IPS-15b (cell line): ENCODE measurements at regions not wholly inside any gene's neighbourhood (a gene's known extent, or its start where the extent isn't known, plus 50 kb on each side); places are given as distances from the start of the nearest gene placed in this dataset.

Experiments used
- H3K27me3 ChIP-seq: one replicate; pipeline ENCODE4 v1.6.1; 2013; ENCODE audit warnings: low read length; ENCODE audit not compliant: control insufficient read depth, insufficient read depth
- H3K36me3 ChIP-seq: one replicate; pipeline ENCODE4 v1.6.1; 2013; ENCODE audit warnings: low read length; ENCODE audit not compliant: control insufficient read depth, insufficient read depth
- H3K4me1 ChIP-seq: one replicate; pipeline ENCODE4 v1.6.1; 2013; ENCODE audit warnings: mild to moderate bottlenecking, low read length; ENCODE audit not compliant: control insufficient read depth, insufficient read depth
- H3K4me3 ChIP-seq: one replicate; pipeline ENCODE4 v1.5.1; 2013; ENCODE audit warnings: low read depth, low read length
- H3K9ac ChIP-seq: one replicate; pipeline ENCODE4 v1.6.1; 2013; ENCODE audit warnings: low read depth, mild to moderate bottlenecking, low read length
- H3K9me3 ChIP-seq: one replicate; pipeline ENCODE4 v1.6.1; 2013; ENCODE audit warnings: mild to moderate bottlenecking, low read length; ENCODE audit not compliant: control insufficient read depth, insufficient read depth

- no peak overlapping the region for H3K9ac ChIP-seq
- H3K4me1 ChIP-seq: peaks cover 11% of the 10 kb centered on the region
- H3K9me3 ChIP-seq: no peaks in the 10 kb centered on the region
- H3K36me3 ChIP-seq: no peaks in the 10 kb centered on the region
- no peaks in the 10 kb centered on the region for H3K27me3 ChIP-seq
- no peak overlapping the region for H3K4me3 ChIP-seq
Observed at GRCh38 chr10:8288600-8288999, 234.1 kb downstream of the GATA3 start.

GRCh38 chr10:8289186-8289924 is 234.9 kb downstream of the GATA3 start:
- Histone ChIP-seq H3K9ac (no peak overlapping the region), H3K27me3 (no peaks in the 10 kb centered on the region), H3K4me3 (no peak overlapping the region), H3K9me3 (no peaks in the 10 kb centered on the region), H3K36me3 (no peaks in the 10 kb centered on the region), H3K4me1 (peaks cover 11% of the 10 kb centered on the region)

GRCh38 chr10:8294779-8295178 is 240.3 kb downstream of the GATA3 start:
- no peaks in the 10 kb centered on the region for H3K9me3 ChIP-seq
- H3K9ac ChIP-seq: no peak overlapping the region
- no peaks in the 10 kb centered on the region for H3K36me3 ChIP-seq
- peaks cover 13% of the 10 kb centered on the region for H3K27me3 ChIP-seq
- peaks cover 8% of the 10 kb centered on the region for H3K4me1 ChIP-seq
- no peak overlapping the region for H3K4me3 ChIP-seq

- no peaks in the 10 kb centered on the region for H3K9me3 ChIP-seq
- H3K27me3 ChIP-seq: peaks cover 13% of the 10 kb centered on the region
- peaks cover 7% of the 10 kb centered on the region for H3K4me1 ChIP-seq
- H3K36me3 ChIP-seq: no peaks in the 10 kb centered on the region
- H3K4me3 ChIP-seq: no peak overlapping the region
- no peak overlapping the region for H3K9ac ChIP-seq
Observed at GRCh38 chr10:8295311-8295710, 240.8 kb downstream of the GATA3 start.

- Histone ChIP-seq H3K9me3 (no peaks in the 10 kb centered on the region), H3K4me3 (peak overlapping the region; percentile 56), H3K4me1 (peaks cover 7% of the 10 kb centered on the region), H3K9ac (no peak overlapping the region), H3K27me3 (peaks cover 13% of the 10 kb centered on the region), H3K36me3 (no peaks in the 10 kb centered on the region)
Observed at GRCh38 chr10:8296090-8296733, 241.7 kb downstream of the GATA3 start.

GRCh38 chr10:8296734-8297101 is 242.2 kb downstream of the GATA3 start:
- Histone ChIP-seq H3K4me3 (peak overlapping the region; percentile 56), H3K9ac (no peak overlapping the region), H3K36me3 (no peaks in the 10 kb centered on the region), H3K27me3 (peaks cover 13% of the 10 kb centered on the region), H3K9me3 (no peaks in the 10 kb centered on the region), H3K4me1 (peaks cover 7% of the 10 kb centered on the region)

GRCh38 chr10:8297107-8297506 is 242.6 kb downstream of the GATA3 start:
- Histone ChIP-seq H3K4me3 (no peak overlapping the region), H3K9me3 (no peaks in the 10 kb centered on the region), H3K9ac (no peak overlapping the region), H3K27me3 (peaks cover 13% of the 10 kb centered on the region), H3K36me3 (no peaks in the 10 kb centered on the region), H3K4me1 (peaks cover 7% of the 10 kb centered on the region)

- H3K4me3 ChIP-seq: no peak overlapping the region
- no peak overlapping the region for H3K9ac ChIP-seq
- H3K4me1 ChIP-seq: peaks cover 7% of the 10 kb centered on the region
- peaks cover 13% of the 10 kb centered on the region for H3K27me3 ChIP-seq
- no peaks in the 10 kb centered on the region for H3K36me3 ChIP-seq
- H3K9me3 ChIP-seq: no peaks in the 10 kb centered on the region
Observed at GRCh38 chr10:8297959-8298358, 243.5 kb downstream of the GATA3 start.

- no peaks in the 10 kb centered on the region for H3K36me3 ChIP-seq
- H3K9me3 ChIP-seq: no peaks in the 10 kb centered on the region
- peaks cover 13% of the 10 kb centered on the region for H3K27me3 ChIP-seq
- no peak overlapping the region for H3K4me3 ChIP-seq
- H3K9ac ChIP-seq: no peak overlapping the region
- peaks cover 7% of the 10 kb centered on the region for H3K4me1 ChIP-seq
Observed at GRCh38 chr10:8298896-8299570, 244.5 kb downstream of the GATA3 start.

GRCh38 chr10:8300925-8301324 is 246.4 kb downstream of the GATA3 start:
- no peaks in the 10 kb centered on the region for H3K9me3 ChIP-seq
- H3K9ac ChIP-seq: no peak overlapping the region
- no peak overlapping the region for H3K4me3 ChIP-seq
- no peaks in the 10 kb centered on the region for H3K36me3 ChIP-seq
- H3K4me1 ChIP-seq: peaks cover 4% of the 10 kb centered on the region
- H3K27me3 ChIP-seq: peaks cover 5% of the 10 kb centered on the region

- H3K36me3 ChIP-seq: no peaks in the 10 kb centered on the region
- no peaks in the 10 kb centered on the region for H3K9me3 ChIP-seq
- no peak overlapping the region for H3K9ac ChIP-seq
- H3K27me3 ChIP-seq: peaks cover 4% of the 10 kb centered on the region
- no peak overlapping the region for H3K4me3 ChIP-seq
- peaks cover 2% of the 10 kb centered on the region for H3K4me1 ChIP-seq
Observed at GRCh38 chr10:8301333-8301732, 246.8 kb downstream of the GATA3 start.

- Histone ChIP-seq H3K36me3 (no peaks in the 10 kb centered on the region), H3K4me3 (no peak overlapping the region), H3K9ac (no peak overlapping the region), H3K27me3 (peaks cover 4% of the 10 kb centered on the region), H3K9me3 (no peaks in the 10 kb centered on the region), H3K4me1 (peaks cover 4% of the 10 kb centered on the region)
Observed at GRCh38 chr10:8301831-8302230, 247.3 kb downstream of the GATA3 start.
